SK-N-MC (cell line): ENCODE measurements at regions not wholly inside any gene's neighbourhood (a gene's known extent, or its start where the extent isn't known, plus 50 kb on each side); places are given as distances from the start of the nearest gene placed in this dataset.
A peak's percentile ranks its signal among the peaks of the same experiment; 100 is the strongest.

Experiments
- DNase-seq: peaks from one replicate; pipeline ENCODE4 v3.0.0-alpha.2; 2011; ENCODE audit warnings: low read depth, low spot score
- H3K27ac ChIP-seq: fragments of 200-600 bp; sonication (generic); 2 replicates; pipeline ENCODE4 v1.5.1; 2016; ENCODE audit warnings: mixed run types
- H3K36me3 ChIP-seq: fragments of 200-600 bp; sonication (generic); 2 replicates; pipeline ENCODE4 v1.6.1; 2017; ENCODE audit warnings: antibody characterized with exemption, low read length, mixed read lengths; ENCODE audit not compliant: insufficient read depth
- H3K4me3 ChIP-seq: fragments of 200-600 bp; sonication (generic); 2 replicates; pipeline ENCODE4 v1.5.1; 2016
- H3K9ac ChIP-seq: fragments of 200-600 bp; sonication (generic); 2 replicates; pipeline ENCODE4 v1.8.0; 2017; ENCODE audit warnings: mixed run types, mixed read lengths; ENCODE audit not compliant: insufficient read length
- H3K9me3 ChIP-seq: fragments of 200-600 bp; sonication (generic); 2 replicates; pipeline ENCODE4 v1.6.1; 2017; ENCODE audit warnings: low read depth, mild to moderate bottlenecking, antibody characterized with exemption, low read length, moderate library complexity, mixed read lengths
- EZH2 ChIP-seq: fragments of 200-600 bp; sonication (generic); IDR thresholded peaks from one replicate; pipeline ENCODE4 v1.6.1; 2017; ENCODE audit warnings: antibody characterized with exemption
- FOXP2 ChIP-seq: optimal IDR thresholded peaks from 2 replicates; pipeline ENCODE3; 2011; ENCODE audit warnings: mild to moderate bottlenecking, moderate library complexity; ENCODE audit not compliant: insufficient read depth; ENCODE audit errors: extremely low read length, control extremely low read depth
- POLR2AphosphoS5 ChIP-seq: IDR thresholded peaks from 2 replicates; pipeline ENCODE4 v1.6.1; 2012; ENCODE audit warnings: mild to moderate bottlenecking, low read depth, low read length, borderline replicate concordance

- no peak overlapping the region for H3K9ac ChIP-seq
- H3K4me3 ChIP-seq = no peak overlapping the region
- DNase-seq = no peak
- TF ChIP-seq EZH2 (no peak), FOXP2 (no peak), POLR2AphosphoS5 (no peak)
- no peak overlapping the region for H3K27ac ChIP-seq
- no peaks in the 10 kb centered on the region for H3K9me3 ChIP-seq
- H3K36me3 ChIP-seq = no peaks in the 10 kb centered on the region
These were observed 114.2 kb upstream of the PHACTR1 start for GRCh38 chr6:12602342-12602741.

GRCh38 chr6:12602951-12603672 is 113.5 kb upstream of the PHACTR1 start:
- Histone ChIP-seq H3K9ac (no peak overlapping the region), H3K27ac (no peak overlapping the region), H3K4me3 (no peak overlapping the region), H3K36me3 (no peaks in the 10 kb centered on the region), H3K9me3 (no peaks in the 10 kb centered on the region)
- no peak for TF ChIP-seq FOXP2
- no peak for TF ChIP-seq POLR2AphosphoS5
- no peak for TF ChIP-seq EZH2
- no peak for DNase-seq

GRCh38 chr6:12603673-12604049 is 112.9 kb upstream of the PHACTR1 start:
- H3K36me3 ChIP-seq = no peaks in the 10 kb centered on the region
- DNase-seq = no peak
- no peaks in the 10 kb centered on the region for H3K9me3 ChIP-seq
- no peak overlapping the region for H3K9ac ChIP-seq
- no peak overlapping the region for H3K27ac ChIP-seq
- no peak for TF ChIP-seq EZH2
- no peak for TF ChIP-seq POLR2AphosphoS5
- TF ChIP-seq FOXP2 = no peak
- no peak overlapping the region for H3K4me3 ChIP-seq

GRCh38 chr6:12605888-12606345 is 110.7 kb upstream of the PHACTR1 start:
- TF ChIP-seq EZH2 (no peak), FOXP2 (no peak), POLR2AphosphoS5 (no peak)
- Histone ChIP-seq H3K36me3 (no peaks in the 10 kb centered on the region), H3K9me3 (no peaks in the 10 kb centered on the region), H3K27ac (no peak overlapping the region), H3K9ac (no peak overlapping the region), H3K4me3 (no peak overlapping the region)
- DNase-seq = peak; percentile 42

- Histone ChIP-seq H3K4me3 (no peak overlapping the region), H3K9me3 (no peaks in the 10 kb centered on the region), H3K9ac (no peak overlapping the region), H3K27ac (no peak overlapping the region), H3K36me3 (no peaks in the 10 kb centered on the region)
- TF ChIP-seq EZH2 (no peak), POLR2AphosphoS5 (no peak), FOXP2 (no peak)
- DNase-seq = no peak
These were observed 110.0 kb upstream of the PHACTR1 start for GRCh38 chr6:12606616-12607015.

GRCh38 chr6:12608016-12608860 is 108.3 kb upstream of the PHACTR1 start:
- no peak for DNase-seq
- H3K4me3 ChIP-seq = no peak overlapping the region
- no peak overlapping the region for H3K27ac ChIP-seq
- no peaks in the 10 kb centered on the region for H3K9me3 ChIP-seq
- TF ChIP-seq POLR2AphosphoS5 (no peak), EZH2 (no peak), FOXP2 (no peak)
- no peak overlapping the region for H3K9ac ChIP-seq
- H3K36me3 ChIP-seq = no peaks in the 10 kb centered on the region

GRCh38 chr6:12608874-12609273 is 107.7 kb upstream of the PHACTR1 start:
- TF ChIP-seq EZH2 (no peak), POLR2AphosphoS5 (no peak), FOXP2 (no peak)
- no peak overlapping the region for H3K9ac ChIP-seq
- H3K9me3 ChIP-seq = no peaks in the 10 kb centered on the region
- H3K27ac ChIP-seq = no peak overlapping the region
- DNase-seq = no peak
- no peak overlapping the region for H3K4me3 ChIP-seq
- H3K36me3 ChIP-seq = no peaks in the 10 kb centered on the region

- Histone ChIP-seq H3K9ac (no peak overlapping the region), H3K9me3 (no peaks in the 10 kb centered on the region), H3K4me3 (no peak overlapping the region), H3K27ac (no peak overlapping the region), H3K36me3 (no peaks in the 10 kb centered on the region)
- no peak for TF ChIP-seq EZH2
- TF ChIP-seq FOXP2 = no peak
- no peak for TF ChIP-seq POLR2AphosphoS5
- DNase-seq = no peak
These were observed 106.8 kb upstream of the PHACTR1 start for GRCh38 chr6:12609751-12610150.
